HG03039 (cell line): ENCODE measurements at regions not wholly inside any gene's neighbourhood (a gene's known extent, or its start where the extent isn't known, plus 50 kb on each side); places are given as distances from the start of the nearest gene placed in this dataset.

Source experiments
- ATAC-seq: cut with Tn5 transposase; IDR thresholded peaks from one replicate; pipeline ENCODE4 v1.9.1; 2021; ENCODE audit warnings: mild to moderate bottlenecking, moderate library complexity; ENCODE audit not compliant: unreplicated experiment

DNA sequence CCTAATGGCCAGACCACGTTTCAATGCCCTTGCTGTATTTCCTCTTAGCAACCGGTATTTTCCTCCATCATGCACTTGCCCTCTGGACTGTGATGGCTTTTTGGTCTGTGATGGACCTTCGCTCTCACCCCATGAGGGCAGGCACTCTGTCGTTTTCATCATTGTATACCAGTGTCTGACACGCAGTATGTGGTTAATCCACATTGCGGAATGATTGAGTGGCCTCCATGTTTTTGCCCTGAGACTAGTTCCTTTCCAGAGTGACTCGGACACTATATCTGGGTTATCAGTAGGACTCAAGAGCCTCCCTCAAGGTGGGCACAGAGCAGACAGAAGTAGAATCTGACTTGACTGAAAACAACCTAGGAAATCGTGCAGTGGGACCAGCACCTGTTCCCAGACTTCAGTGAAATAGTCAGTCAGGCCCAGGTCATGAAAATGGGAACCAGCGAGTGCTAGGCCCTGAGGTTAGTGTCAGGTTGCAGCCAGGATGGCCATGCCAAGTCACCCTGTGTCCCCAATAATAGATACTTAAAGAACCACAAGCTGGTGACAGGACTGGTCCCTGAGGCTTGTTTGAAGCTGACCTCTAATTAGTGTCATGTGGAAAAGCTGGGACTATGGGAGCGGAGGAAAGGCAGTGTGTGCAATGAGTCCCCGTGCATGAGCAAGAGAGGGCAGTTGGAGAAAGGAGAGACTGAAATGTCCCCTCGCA is 464.7 kb downstream of the INSC start:
- no peak for ATAC-seq

- ATAC-seq, result no peak
These were observed 465.5 kb downstream of the INSC start for GRCh38 chr11:15580056-15580774.

GRCh38 chr11:15580775-15581095 is 466.0 kb downstream of the INSC start:
- ATAC-seq, result no peak

GRCh38 chr11:15584158-15584557 is 469.4 kb downstream of the INSC start:
- ATAC-seq, result no peak

DNA sequence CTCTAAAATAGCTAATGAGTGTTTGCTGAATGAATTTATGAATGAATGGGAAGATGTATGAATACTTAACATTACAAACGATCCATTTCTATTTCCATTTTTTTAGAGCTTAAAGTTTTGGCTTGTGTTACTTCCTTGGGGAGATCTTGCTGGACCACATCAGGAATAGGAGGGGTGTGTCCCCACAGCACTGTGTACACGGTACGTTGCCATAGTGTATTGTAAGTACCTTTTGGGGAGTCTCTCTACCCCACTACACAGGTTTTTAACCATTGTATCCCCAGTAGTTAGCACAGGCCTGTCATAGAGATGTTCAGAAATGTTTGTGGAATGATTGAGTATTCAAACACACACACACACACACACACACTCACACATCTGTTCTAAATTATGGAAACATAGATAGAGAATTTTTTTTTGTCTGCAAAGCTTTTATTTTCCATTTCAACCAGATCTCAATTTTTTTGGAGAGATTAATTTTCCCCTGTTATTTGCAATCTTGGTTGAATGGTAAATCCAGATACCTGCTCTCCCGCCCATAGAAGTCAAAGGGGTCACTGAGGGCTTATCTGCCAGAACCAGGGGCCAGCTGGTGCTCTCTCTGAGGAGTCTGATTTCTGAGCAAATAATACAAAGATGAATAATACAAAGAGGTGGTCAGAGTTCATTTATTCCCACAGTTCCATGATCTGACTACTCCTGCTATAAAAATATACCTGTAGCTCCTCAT is 471.0 kb downstream of the INSC start:
- no peak for ATAC-seq

DNA sequence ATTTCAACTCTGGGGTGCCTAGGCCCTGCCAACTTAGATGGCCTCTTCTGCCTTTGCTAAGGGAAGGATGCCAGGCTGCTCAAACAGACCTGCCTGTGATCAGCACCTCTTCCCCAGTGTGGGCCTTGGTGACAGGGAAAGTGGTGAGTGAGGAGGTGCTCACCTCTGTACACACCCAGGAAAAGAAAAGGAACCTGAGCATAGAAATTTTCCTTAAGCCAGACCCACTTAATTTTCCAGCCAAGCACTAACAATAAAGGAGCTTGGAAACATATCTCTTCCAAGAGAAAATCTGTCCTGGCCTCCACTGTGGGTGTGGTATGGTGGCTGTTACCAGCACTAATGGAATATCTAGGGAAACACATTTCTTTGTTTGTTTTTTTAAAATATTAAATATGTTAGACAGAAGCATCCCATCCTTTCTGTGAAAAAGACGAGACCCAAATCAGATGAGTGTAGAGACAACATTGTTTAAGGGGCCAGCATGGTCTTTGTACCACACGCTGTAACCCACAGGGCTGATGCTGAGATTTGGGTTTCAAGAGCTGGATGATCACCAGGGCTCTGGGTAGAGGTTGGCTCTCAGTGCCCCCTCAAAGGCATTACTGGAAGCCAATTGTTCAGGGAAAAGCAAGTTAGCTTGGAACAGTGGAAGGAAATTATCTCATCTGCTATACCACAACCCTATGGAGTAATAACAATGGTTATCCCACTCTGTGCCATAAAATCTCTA is 472.2 kb downstream of the INSC start:
- ATAC-seq, result no peak

DNA sequence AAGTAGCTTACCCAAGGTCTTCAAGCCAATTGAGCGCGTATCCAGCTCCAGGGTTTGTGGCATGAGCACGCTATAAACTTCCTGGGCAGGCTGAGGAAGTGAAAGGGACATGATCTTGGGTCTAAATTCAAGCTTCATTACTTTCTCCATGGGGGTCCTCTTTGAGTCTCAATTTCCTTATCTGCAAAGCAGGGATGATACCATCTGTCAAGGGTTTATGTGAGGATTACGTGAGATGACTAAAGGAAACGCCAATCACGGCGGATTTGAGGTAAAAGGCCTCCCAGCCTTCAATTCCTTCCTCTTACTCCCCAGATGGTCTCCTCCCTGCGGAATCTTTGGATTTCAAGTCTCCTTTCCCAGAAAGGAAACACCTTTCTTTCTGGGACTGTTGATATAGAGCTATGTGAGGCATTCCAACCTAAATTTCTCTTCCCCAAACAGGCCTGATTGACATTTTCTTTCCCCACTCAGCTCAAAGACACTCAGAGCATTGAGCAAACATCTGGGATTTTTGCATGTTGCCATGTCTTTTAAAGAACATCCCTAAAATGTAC is 474.4 kb downstream of the INSC start:
- ATAC-seq, result no peak

GRCh38 chr11:15590132-15590531 is 475.4 kb downstream of the INSC start:
- ATAC-seq, result no peak

- no peak for ATAC-seq
These were observed 476.4 kb downstream of the INSC start for GRCh38 chr11:15591112-15591537.

- no peak for ATAC-seq
These were observed 479.9 kb downstream of the INSC start for GRCh38 chr11:15594607-15595006.

DNA sequence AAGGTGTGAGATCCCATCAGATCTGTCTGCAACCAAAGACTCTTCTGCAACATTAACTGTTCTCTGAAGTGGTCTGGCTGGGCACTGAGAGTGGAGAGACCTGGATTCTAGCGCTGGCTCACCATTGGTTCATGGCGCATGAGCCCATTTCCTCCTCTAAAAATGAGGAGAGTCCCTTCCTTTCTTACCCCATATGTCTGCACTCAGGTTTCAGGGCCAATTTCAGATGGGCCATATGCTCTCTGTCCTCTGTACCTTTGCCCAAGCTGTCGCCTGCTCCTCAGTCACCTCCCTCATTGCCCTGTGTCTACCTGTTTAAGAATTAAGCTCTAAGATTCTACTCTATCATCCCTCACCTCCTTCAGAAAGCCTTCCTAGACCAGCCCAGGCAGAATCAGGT is 484.7 kb downstream of the INSC start:
- ATAC-seq, result no peak

GRCh38 chr11:15602047-15602446 is 487.3 kb downstream of the INSC start:
- ATAC-seq, result no peak

DNA sequence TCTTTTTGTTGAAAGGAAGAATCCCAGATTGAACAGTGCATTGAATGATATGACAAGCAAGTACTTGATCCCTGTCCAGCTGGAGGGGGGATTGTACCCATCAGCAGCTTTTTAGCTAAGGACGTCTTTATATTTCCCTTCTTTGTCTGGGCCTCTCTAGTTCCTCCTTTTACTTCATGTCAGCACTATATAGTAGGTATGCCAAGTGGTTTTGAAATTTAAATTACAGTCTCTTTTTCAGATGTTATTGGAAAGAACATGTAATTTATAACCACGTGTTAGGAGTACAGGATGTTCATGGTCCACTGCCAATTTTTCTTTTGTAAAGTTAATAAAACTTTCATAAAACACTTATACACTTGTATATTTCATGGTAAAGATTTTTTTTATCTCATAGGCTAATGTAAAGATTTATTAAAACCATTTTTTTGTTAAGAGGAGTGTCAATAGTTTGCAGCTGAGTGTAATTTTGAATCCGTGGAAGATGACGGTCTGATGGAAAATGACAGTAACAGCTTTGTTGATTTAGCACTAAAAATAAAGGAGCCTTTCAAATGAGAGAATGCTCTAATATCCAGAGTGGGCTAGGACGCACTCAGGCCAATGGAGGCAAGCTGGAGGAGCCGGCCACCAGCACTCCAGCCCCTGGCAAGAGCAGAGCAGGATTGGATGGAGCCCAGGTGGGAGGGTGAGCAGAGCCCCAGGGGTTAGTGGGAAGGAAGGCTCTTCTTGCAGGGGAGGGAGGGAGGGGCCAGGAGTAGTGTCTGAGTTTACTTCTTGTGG is 488.3 kb downstream of the INSC start:
- no peak for ATAC-seq

DNA sequence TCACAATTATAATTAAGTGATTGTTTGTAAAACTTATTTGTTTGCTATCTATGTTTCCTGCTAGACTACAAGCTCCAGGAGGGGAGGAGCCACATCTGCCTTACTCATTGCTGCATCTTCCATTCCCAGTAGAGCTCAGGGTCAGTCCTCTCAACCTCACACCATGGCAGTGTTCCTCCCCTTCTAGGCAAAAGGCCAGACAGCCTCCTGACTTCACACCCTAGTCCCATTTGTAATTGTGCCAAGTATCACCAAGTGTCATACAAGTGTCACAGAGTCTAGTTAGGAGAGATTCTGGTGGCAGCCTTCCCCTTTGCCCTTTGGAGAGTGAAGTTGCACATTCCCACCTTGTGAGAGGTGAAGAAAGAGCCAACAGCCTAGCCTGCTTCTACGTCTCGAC is 490.4 kb downstream of the INSC start:
- no peak for ATAC-seq

DNA sequence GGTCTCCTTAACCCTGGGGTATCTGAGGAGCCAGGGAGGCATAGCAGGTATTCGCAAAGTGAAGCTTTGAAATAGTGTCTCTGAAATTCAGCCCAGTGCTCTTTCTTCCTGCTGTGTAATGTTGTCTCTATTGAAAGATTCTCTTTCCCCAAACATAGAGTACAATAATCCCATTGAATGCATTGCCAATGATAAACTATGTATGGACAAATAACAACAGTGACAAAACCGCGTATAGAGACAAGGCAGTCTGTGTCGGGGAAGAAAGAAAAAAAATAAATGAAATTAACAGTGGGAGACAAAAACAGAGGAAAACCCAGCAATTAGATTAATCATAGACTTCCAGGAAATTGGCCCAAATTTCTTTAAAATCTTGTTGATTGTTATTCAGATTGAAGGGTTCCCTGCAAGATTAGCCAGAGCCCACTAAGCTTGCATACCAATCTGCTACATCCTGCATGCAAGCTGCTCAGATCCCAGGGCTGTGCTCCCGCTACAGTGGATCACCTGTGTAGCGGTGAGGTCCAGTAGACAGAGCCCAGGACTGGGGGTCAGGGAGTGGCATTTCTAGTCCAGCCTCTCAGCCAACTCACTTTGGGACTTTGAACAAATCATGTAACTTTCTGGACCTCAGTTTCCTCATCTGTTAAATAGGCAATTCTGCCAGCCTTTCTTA is 492.8 kb downstream of the INSC start:
- ATAC-seq, result no peak

DNA sequence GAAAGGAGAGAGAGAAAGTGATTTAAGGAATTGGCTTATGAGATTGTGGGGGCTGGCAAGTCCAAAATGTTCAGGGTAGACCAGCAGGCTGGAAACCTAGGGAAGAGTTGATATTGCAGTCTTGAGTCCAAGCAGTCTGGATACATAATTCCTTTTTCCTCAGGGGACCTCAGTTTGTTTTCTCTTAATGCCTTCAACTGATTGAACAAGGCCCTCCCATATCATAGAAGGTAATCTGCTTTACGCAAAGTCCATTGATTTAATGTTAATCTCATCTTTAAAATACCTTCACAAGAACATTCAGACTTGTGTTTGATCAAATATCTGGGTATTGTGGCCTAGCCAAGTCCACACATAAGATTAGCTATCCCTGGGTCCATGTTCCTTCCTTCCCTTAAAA is 494.7 kb downstream of the INSC start:
- no peak for ATAC-seq

GRCh38 chr11:15610881-15611280 is 496.2 kb downstream of the INSC start:
- ATAC-seq, result no peak

DNA sequence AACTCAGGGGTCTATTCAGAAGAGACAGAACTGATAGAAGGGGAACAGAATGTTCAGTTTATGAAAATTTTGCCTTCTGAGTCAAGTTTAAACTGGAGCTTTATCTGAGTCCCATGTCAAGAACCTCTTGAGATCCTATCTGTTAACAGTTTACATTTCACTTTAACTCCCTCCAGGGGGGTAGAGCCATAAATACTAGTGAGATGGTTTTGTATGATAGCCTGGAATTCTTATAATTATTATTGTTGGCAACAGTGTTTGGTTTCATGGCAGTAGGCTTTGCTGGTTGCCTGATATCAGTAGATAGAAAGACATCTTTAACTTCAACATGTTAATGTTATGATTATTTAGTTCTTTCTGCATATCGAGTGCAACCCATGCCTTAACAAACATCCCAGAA is 498.5 kb downstream of the INSC start:
- ATAC-seq, result no peak

DNA sequence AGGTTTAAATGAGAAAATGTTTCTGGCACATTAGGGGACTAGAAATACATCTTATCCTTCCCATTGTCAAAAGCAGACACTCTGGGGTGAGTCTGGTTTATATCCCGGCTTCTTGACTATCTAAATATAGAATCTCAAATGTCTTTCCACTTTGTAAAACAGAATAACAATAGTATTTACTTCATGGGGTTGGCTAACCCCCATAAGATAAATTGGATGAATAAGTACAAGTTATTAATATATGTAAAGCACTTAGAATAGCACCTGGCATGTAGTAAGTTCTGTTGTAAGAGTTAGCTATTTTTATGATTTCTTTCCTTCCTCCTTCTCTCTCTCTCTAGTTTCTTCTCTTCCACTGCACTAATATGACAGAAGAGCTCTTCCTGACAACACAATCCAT is 499.1 kb downstream of the INSC start:
- ATAC-seq, result no peak
